Glomerular visceral epithelial cell (primary cell): ENCODE measurements at regions not wholly inside any gene's neighbourhood (a gene's known extent, or its start where the extent isn't known, plus 50 kb on each side); places are given as distances from the start of the nearest gene placed in this dataset.
"Not testable (repeated sequence)": the region's sequence is repeated elsewhere in the genome, so short reads cannot be mapped to it uniquely, and the experiment has no call there.

Experiments used
- DNase-seq: peaks from one replicate; pipeline ENCODE4 v3.0.0-alpha.2; 2016; ENCODE audit errors: extremely low spot score

GRCh38 chr13:64553411-64554129 is 2676.6 kb downstream of the PCDH9 start:
- no peak for DNase-seq

- DNase-seq: no peak
Measured at GRCh38 chr13:64551755-64552154, 2678.4 kb downstream of the PCDH9 start.

GRCh38 chr13:64546371-64546770 is 2683.8 kb downstream of the PCDH9 start:
- DNase-seq: no peak

- DNase-seq: no peak
Measured at GRCh38 chr13:64540976-64541375, 2689.2 kb downstream of the PCDH9 start.

- DNase-seq: no peak
Measured at GRCh38 chr13:64540468-64540867, 2689.7 kb downstream of the PCDH9 start.

GRCh38 chr13:64538711-64539110 is 2691.4 kb downstream of the PCDH9 start:
- DNase-seq: no peak

GRCh38 chr13:64534302-64534701 is 2695.8 kb downstream of the PCDH9 start:
- no peak for DNase-seq

- DNase-seq: no peak
Measured at GRCh38 chr13:64531400-64531799, 2698.7 kb downstream of the PCDH9 start.

- no peak for DNase-seq
Measured at GRCh38 chr13:64529874-64530485, 2700.2 kb downstream of the PCDH9 start.

- no peak for DNase-seq
Measured at GRCh38 chr13:64528838-64529237, 2701.3 kb downstream of the PCDH9 start.

- DNase-seq: no peak
Measured at GRCh38 chr13:64527561-64527960, 2702.6 kb downstream of the PCDH9 start.

GRCh38 chr13:64525687-64526086 is 2704.4 kb downstream of the PCDH9 start:
- no peak for DNase-seq

- no peak for DNase-seq
Measured at GRCh38 chr13:64510747-64511146, 2719.4 kb downstream of the PCDH9 start.

- DNase-seq: no peak
Measured at GRCh38 chr13:64506246-64506645, 2723.9 kb downstream of the PCDH9 start.

- DNase-seq: peak; percentile 1
Measured at GRCh38 chr13:64505336-64505910, 2724.7 kb downstream of the PCDH9 start.

GRCh38 chr13:64488731-64489130 is 2741.4 kb downstream of the PCDH9 start:
- no peak for DNase-seq

GRCh38 chr13:64482373-64482772 is 2747.8 kb downstream of the PCDH9 start:
- no peak for DNase-seq

- no peak for DNase-seq
Measured at GRCh38 chr13:64480672-64481071, 2749.5 kb downstream of the PCDH9 start.

GRCh38 chr13:64480211-64480610 is 2749.9 kb downstream of the PCDH9 start:
- DNase-seq: no peak

GRCh38 chr13:64477146-64477545 is 2753.0 kb downstream of the PCDH9 start:
- no peak for DNase-seq

- DNase-seq: not testable (repeated sequence)
Measured at GRCh38 chr13:64476041-64476568, 2754.0 kb downstream of the PCDH9 start.

- DNase-seq: peak; percentile 18
Measured at GRCh38 chr13:64471916-64472315, 2758.2 kb downstream of the PCDH9 start.

GRCh38 chr13:64470751-64471150 is 2759.4 kb downstream of the PCDH9 start:
- no peak for DNase-seq
